ENCODE measurements at regions not wholly inside any gene's neighbourhood (a gene's known extent, or its start where the extent isn't known, plus 50 kb on each side); places are given as distances from the start of the nearest gene placed in this dataset.

DNA sequence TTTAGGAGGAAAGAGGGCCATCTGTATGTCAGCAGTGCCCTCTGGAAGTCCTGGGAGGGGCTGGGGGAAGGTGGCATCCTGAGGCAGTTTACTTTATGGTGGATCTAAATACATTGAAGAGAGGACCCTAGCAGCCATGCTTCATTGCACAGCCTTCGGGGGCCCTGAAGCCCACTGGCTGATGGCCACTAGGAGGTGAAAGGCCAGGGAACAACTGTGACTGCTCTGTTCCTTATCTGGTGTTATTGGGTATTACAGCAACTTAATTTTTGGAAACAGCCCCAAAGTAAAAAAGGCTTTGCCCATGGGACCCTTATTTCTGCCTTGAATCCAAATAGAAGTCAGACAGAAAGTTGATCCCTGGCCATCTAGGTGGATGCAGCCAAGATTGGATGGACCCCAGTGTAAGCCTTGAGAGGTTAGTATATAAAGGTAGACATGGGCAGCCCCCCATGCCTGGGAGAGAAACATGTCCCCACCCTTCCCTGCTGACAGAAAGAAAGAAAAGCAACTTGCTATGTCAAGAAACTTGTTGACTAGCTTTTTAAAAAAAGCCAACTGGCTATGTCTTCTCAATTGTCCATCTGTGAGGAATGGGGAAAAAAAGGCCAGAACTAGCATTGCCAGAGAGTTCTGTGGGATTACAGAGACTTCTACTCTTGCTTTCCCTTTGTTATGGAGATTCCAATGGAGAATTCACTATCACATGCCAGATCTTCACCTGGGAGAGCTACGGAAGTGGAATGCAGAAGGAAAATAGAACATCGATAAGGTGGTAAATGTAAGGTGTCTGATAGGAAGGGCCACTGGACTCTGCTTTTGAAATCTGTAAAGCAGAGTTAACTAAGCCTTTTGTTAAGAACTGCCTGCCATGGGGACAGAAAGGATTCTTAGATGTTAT lies 58.6 kb upstream of the OSR1 start:
- in situ Hi-C loops (cut with HindIII; ENCODE audit: extremely low pct_ligation_motif_present, low pct_unique_long_range_greater_than_20kb) (no loop called here), intact Hi-C loops (cut with micrococcal nuclease; ENCODE audit: unreplicated experiment) (no loop called here)
- ATAC-seq, result peak; percentile 48; the same call in 2 of the 3 replicates
- H3K4me2 ChIP-seq (ENCODE audit: low read depth, low read length), result no peak overlapping the region
- no TSS peak for BruUV-seq (replicated peaks)
- POLR2A ChIA-PET, result no interaction called here
- no peaks in the 10 kb centered on the region for H3K4me1 ChIP-seq (ENCODE audit: insufficient read depth, low read length)
- H3K79me2 ChIP-seq (ENCODE audit: insufficient read depth, low read length), result no peaks in the 10 kb centered on the region
- no peak for DNase-seq (ENCODE audit: low spot score)
- H3K9ac ChIP-seq (ENCODE audit: insufficient read depth, low read depth, low read length), result no peak overlapping the region
- CTCF ChIA-PET (ENCODE audit: low intra/inter-chr PET ratio, low total read pairs), result no interaction called here
- TF ChIP-seq, protein P1, sequence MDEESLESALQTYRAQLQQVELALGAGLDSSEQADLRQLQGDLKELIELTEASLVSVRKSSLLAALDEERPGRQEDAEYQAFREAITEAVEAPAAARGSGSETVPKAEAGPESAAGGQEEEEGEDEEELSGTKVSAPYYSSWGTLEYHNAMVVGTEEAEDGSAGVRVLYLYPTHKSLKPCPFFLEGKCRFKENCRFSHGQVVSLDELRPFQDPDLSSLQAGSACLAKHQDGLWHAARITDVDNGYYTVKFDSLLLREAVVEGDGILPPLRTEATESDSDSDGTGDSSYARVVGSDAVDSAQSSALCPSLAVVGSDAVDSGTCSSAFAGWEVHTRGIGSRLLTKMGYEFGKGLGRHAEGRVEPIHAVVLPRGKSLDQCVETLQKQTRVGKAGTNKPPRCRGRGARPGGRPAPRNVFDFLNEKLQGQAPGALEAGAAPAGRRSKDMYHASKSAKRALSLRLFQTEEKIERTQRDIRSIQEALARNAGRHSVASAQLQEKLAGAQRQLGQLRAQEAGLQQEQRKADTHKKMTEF (CRISPR knock-in tag; IDR thresholded peaks at IDR 0.05), result no peak
- TF ChIP-seq KAT2B (IDR thresholded peaks at IDR 0.05; ENCODE audit: borderline replicate concordance, low read depth, low read length) (no peak), ZNF569 (CRISPR knock-in tag; IDR thresholded peaks at IDR 0.05; ENCODE audit: borderline replicate concordance) (no peak)
- TF ChIP-seq, protein P2, sequence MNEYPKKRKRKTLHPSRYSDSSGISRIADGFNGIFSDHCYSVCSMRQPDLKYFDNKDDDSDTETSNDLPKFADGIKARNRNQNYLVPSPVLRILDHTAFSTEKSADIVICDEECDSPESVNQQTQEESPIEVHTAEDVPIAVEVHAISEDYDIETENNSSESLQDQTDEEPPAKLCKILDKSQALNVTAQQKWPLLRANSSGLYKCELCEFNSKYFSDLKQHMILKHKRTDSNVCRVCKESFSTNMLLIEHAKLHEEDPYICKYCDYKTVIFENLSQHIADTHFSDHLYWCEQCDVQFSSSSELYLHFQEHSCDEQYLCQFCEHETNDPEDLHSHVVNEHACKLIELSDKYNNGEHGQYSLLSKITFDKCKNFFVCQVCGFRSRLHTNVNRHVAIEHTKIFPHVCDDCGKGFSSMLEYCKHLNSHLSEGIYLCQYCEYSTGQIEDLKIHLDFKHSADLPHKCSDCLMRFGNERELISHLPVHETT (CRISPR knock-in tag; conservative IDR thresholded peaks at IDR 0.05), result no peak
- no peaks in the 10 kb centered on the region for H3K9me3 ChIP-seq (ENCODE audit: low read length)
- H3K4me3 ChIP-seq (replicated peaks in 1 of 3; ENCODE audit: insufficient read depth in 1 of 3, low read depth in 2 of 3, low read length in 3 of 3), result no peak overlapping the region
- no peak overlapping the region for H3K27ac ChIP-seq (ENCODE audit: extremely low read length, insufficient read depth, low read length)
- no peaks in the 10 kb centered on the region for H3K36me3 ChIP-seq (replicated peaks in 1 of 2; ENCODE audit: control insufficient read depth in 1 of 2, insufficient read depth in 2 of 2, low read length in 2 of 2)
- no peak for FAIRE-seq
- H3K27me3 ChIP-seq (ENCODE audit: control insufficient read depth in 1 of 2, insufficient read depth in 2 of 2, low read length in 2 of 2), result peaks cover 0 to 7% of the 10 kb centered on the region in 2 experiments; a peak in 2 of 5 replicates
- H2AFZ ChIP-seq (ENCODE audit: low read length), result no peak overlapping the region
- WGBS (ENCODE audit: low lambda C conversion rate), result 24% methylated on average over 3 of the region's 3 CpGs
- H4K20me1 ChIP-seq (ENCODE audit: insufficient read depth, low read length), result no peaks in the 10 kb centered on the region

Data from HepG2 (cell line).